Stimulated activated naive CD8-positive, alpha-beta T cell treated with anti-CD3 and anti-CD28 coated beads, Interleukin-15, Interleukin-2, amounts not matched to agents 100 ng/mL and 50 ng/mL, for 24 hours (primary cell): ENCODE measurements at regions not wholly inside any gene's neighbourhood (a gene's known extent, or its start where the extent isn't known, plus 50 kb on each side); places are given as distances from the start of the nearest gene placed in this dataset.
"Not testable (repeated sequence)": the region's sequence is repeated elsewhere in the genome, so short reads cannot be mapped to it uniquely, and the experiment has no call there.

Source experiments
- H3K27ac Mint-ChIP-seq: one replicate; pipeline ENCODE4 v1.8.0; 2021; ENCODE audit warnings: mild to moderate bottlenecking, mixed read lengths
- H3K27me3 Mint-ChIP-seq: one replicate; pipeline ENCODE4 v1.8.0; 2021; ENCODE audit warnings: mixed read lengths
- H3K36me3 Mint-ChIP-seq: one replicate; pipeline ENCODE4 v1.8.0; 2021; ENCODE audit warnings: low read depth, mixed read lengths
- H3K4me1 Mint-ChIP-seq: one replicate; pipeline ENCODE4 v1.8.0; 2021; ENCODE audit warnings: low read depth, mixed read lengths
- H3K4me3 Mint-ChIP-seq: one replicate; pipeline ENCODE4 v1.8.0; 2021; ENCODE audit warnings: mild to moderate bottlenecking, mixed read lengths
- H3K9me3 Mint-ChIP-seq: one replicate; pipeline ENCODE4 v1.8.0; 2021; ENCODE audit warnings: mixed read lengths

- no peaks in the 10 kb centered on the region for H3K9me3 Mint-ChIP-seq
- H3K27ac Mint-ChIP-seq = no peak overlapping the region
- peaks cover 21% of the 10 kb centered on the region for H3K4me1 Mint-ChIP-seq
- no peaks in the 10 kb centered on the region for H3K27me3 Mint-ChIP-seq
- no peaks in the 10 kb centered on the region for H3K36me3 Mint-ChIP-seq
- H3K4me3 Mint-ChIP-seq = no peak overlapping the region
Observed at GRCh38 chr14:105971593-105972500, 445.5 kb downstream of the TMEM121 start.

GRCh38 chr14:105974902-105975301, 448.5 kb downstream of the TMEM121 start:
- H3K27ac Mint-ChIP-seq = no peak overlapping the region
- no peaks in the 10 kb centered on the region for H3K36me3 Mint-ChIP-seq
- H3K4me1 Mint-ChIP-seq = peaks cover 12% of the 10 kb centered on the region
- no peak overlapping the region for H3K4me3 Mint-ChIP-seq
- H3K9me3 Mint-ChIP-seq = no peaks in the 10 kb centered on the region
- no peaks in the 10 kb centered on the region for H3K27me3 Mint-ChIP-seq

- Mint-ChIP-seq H3K27ac (no peak overlapping the region), H3K4me3 (no peak overlapping the region), H3K9me3 (no peaks in the 10 kb centered on the region), H3K27me3 (no peaks in the 10 kb centered on the region), H3K36me3 (no peaks in the 10 kb centered on the region), H3K4me1 (peaks cover 36% of the 10 kb centered on the region)
Observed at GRCh38 chr14:105978618-105979295, 452.4 kb downstream of the TMEM121 start.

GRCh38 chr14:105979446-105979845, 453.1 kb downstream of the TMEM121 start:
- no peak overlapping the region for H3K27ac Mint-ChIP-seq
- H3K4me1 Mint-ChIP-seq = peaks cover 36% of the 10 kb centered on the region
- no peaks in the 10 kb centered on the region for H3K36me3 Mint-ChIP-seq
- H3K9me3 Mint-ChIP-seq = no peaks in the 10 kb centered on the region
- H3K27me3 Mint-ChIP-seq = no peaks in the 10 kb centered on the region
- H3K4me3 Mint-ChIP-seq = no peak overlapping the region

GRCh38 chr14:105980224-105980623, 453.8 kb downstream of the TMEM121 start:
- H3K4me1 Mint-ChIP-seq = peaks cover 42% of the 10 kb centered on the region
- peak overlapping the region; percentile 70 for H3K27ac Mint-ChIP-seq
- H3K9me3 Mint-ChIP-seq = no peaks in the 10 kb centered on the region
- H3K27me3 Mint-ChIP-seq = no peaks in the 10 kb centered on the region
- no peaks in the 10 kb centered on the region for H3K36me3 Mint-ChIP-seq
- H3K4me3 Mint-ChIP-seq = no peak overlapping the region

GRCh38 chr14:105981517-105982302, 455.3 kb downstream of the TMEM121 start:
- not testable (repeated sequence) for H3K4me3 Mint-ChIP-seq, H3K27me3 Mint-ChIP-seq, H3K9me3 Mint-ChIP-seq, H3K36me3 Mint-ChIP-seq
- peaks cover 47% of the 10 kb centered on the region for H3K4me1 Mint-ChIP-seq
- peak overlapping the region; percentile 69 for H3K27ac Mint-ChIP-seq

- no peak overlapping the region for H3K4me3 Mint-ChIP-seq
- no peaks in the 10 kb centered on the region for H3K27me3 Mint-ChIP-seq
- H3K9me3 Mint-ChIP-seq = no peaks in the 10 kb centered on the region
- H3K4me1 Mint-ChIP-seq = peaks cover 57% of the 10 kb centered on the region
- H3K27ac Mint-ChIP-seq = peak overlapping the region; percentile 39
- no peaks in the 10 kb centered on the region for H3K36me3 Mint-ChIP-seq
Observed at GRCh38 chr14:105982664-105983063, 456.3 kb downstream of the TMEM121 start.

GRCh38 chr14:105986894-105987284, 460.5 kb downstream of the TMEM121 start:
- no peaks in the 10 kb centered on the region for H3K27me3 Mint-ChIP-seq
- peaks cover 57% of the 10 kb centered on the region for H3K4me1 Mint-ChIP-seq
- H3K27ac Mint-ChIP-seq = peak overlapping the region; percentile 42
- H3K36me3 Mint-ChIP-seq = no peaks in the 10 kb centered on the region
- H3K4me3 Mint-ChIP-seq = peak overlapping the region; percentile 33
- H3K9me3 Mint-ChIP-seq = no peaks in the 10 kb centered on the region

GRCh38 chr14:105987563-105987962, 461.2 kb downstream of the TMEM121 start:
- Mint-ChIP-seq H3K4me3 (no peak overlapping the region), H3K4me1 (peaks cover 50% of the 10 kb centered on the region), H3K27me3 (no peaks in the 10 kb centered on the region), H3K36me3 (no peaks in the 10 kb centered on the region), H3K9me3 (no peaks in the 10 kb centered on the region), H3K27ac (peak overlapping the region; percentile 60)

- H3K27me3 Mint-ChIP-seq = no peaks in the 10 kb centered on the region
- H3K4me3 Mint-ChIP-seq = no peak overlapping the region
- peak overlapping the region; percentile 78 for H3K27ac Mint-ChIP-seq
- peaks cover 62% of the 10 kb centered on the region for H3K4me1 Mint-ChIP-seq
- H3K9me3 Mint-ChIP-seq = no peaks in the 10 kb centered on the region
- no peaks in the 10 kb centered on the region for H3K36me3 Mint-ChIP-seq
Observed at GRCh38 chr14:105989566-105990302, 463.4 kb downstream of the TMEM121 start.

- not testable (repeated sequence) for H3K27ac Mint-ChIP-seq, H3K36me3 Mint-ChIP-seq, H3K9me3 Mint-ChIP-seq, H3K4me3 Mint-ChIP-seq, H3K27me3 Mint-ChIP-seq
- peaks cover 60% of the 10 kb centered on the region for H3K4me1 Mint-ChIP-seq
Observed at GRCh38 chr14:105991677-105992076, 465.3 kb downstream of the TMEM121 start.

- H3K36me3 Mint-ChIP-seq = no peaks in the 10 kb centered on the region
- H3K4me3 Mint-ChIP-seq = no peak overlapping the region
- peaks cover 50% of the 10 kb centered on the region for H3K4me1 Mint-ChIP-seq
- no peaks in the 10 kb centered on the region for H3K27me3 Mint-ChIP-seq
- H3K27ac Mint-ChIP-seq = peak overlapping the region; percentile 49
- no peaks in the 10 kb centered on the region for H3K9me3 Mint-ChIP-seq
Observed at GRCh38 chr14:105993814-105994213, 467.4 kb downstream of the TMEM121 start.

GRCh38 chr14:105995011-105995710, 468.8 kb downstream of the TMEM121 start:
- H3K4me1 Mint-ChIP-seq = peaks cover 45% of the 10 kb centered on the region
- H3K9me3 Mint-ChIP-seq, H3K27me3 Mint-ChIP-seq, H3K36me3 Mint-ChIP-seq, H3K27ac Mint-ChIP-seq, H3K4me3 Mint-ChIP-seq: not testable (repeated sequence)

GRCh38 chr14:105998597-105998996, 472.2 kb downstream of the TMEM121 start:
- not testable (repeated sequence) for H3K36me3 Mint-ChIP-seq, H3K27me3 Mint-ChIP-seq, H3K9me3 Mint-ChIP-seq
- H3K27ac Mint-ChIP-seq = peak overlapping the region; percentile 57
- peak overlapping the region; percentile 36 for H3K4me3 Mint-ChIP-seq
- peaks cover 55% of the 10 kb centered on the region for H3K4me1 Mint-ChIP-seq
